HEK293T (cell line): ENCODE measurements at regions not wholly inside any gene's neighbourhood (a gene's known extent, or its start where the extent isn't known, plus 50 kb on each side); places are given as distances from the start of the nearest gene placed in this dataset.

Experiments
- ARNT ChIP-seq: fragments of 450-650 bp; IDR thresholded peaks from 2 replicates; pipeline ENCODE4 v1.6.1; 2017; ENCODE audit warnings: mild to moderate bottlenecking
- BHLHE40 ChIP-seq: fragments of 450-650 bp; IDR thresholded peaks from 2 replicates; pipeline ENCODE4 v1.6.1; 2016; ENCODE audit warnings: mild to moderate bottlenecking, moderate library complexity, borderline replicate concordance
- ELF4 ChIP-seq: fragments of 450-650 bp; IDR thresholded peaks from 2 replicates; pipeline ENCODE4 v1.6.1; 2017; ENCODE audit warnings: antibody characterized with exemption
- FOXA1 ChIP-seq: fragments of 450-650 bp; IDR thresholded peaks from 2 replicates; pipeline ENCODE4 v1.6.1; 2016; ENCODE audit warnings: mild to moderate bottlenecking
- FOXM1 ChIP-seq: fragments of 450-650 bp; IDR thresholded peaks from 2 replicates; pipeline ENCODE4 v1.6.1; 2017; ENCODE audit warnings: mild to moderate bottlenecking, borderline replicate concordance
- LEF1 ChIP-seq: fragments of 450-650 bp; IDR thresholded peaks from 2 replicates; pipeline ENCODE4 v1.6.1; 2017; ENCODE audit warnings: mild to moderate bottlenecking, borderline replicate concordance
- NFRKB ChIP-seq: fragments of 450-650 bp; IDR thresholded peaks from 2 replicates; pipeline ENCODE4 v1.6.1; 2016; ENCODE audit warnings: mild to moderate bottlenecking, moderate library complexity
- SP1 ChIP-seq: fragments of 450-650 bp; IDR thresholded peaks from 2 replicates; pipeline ENCODE4 v1.6.1; 2017
- TARDBP ChIP-seq: fragments of 450-650 bp; IDR thresholded peaks from 2 replicates; pipeline ENCODE4 v1.6.1; 2016
- ZNF384 ChIP-seq: fragments of 450-650 bp; IDR thresholded peaks from 2 replicates; pipeline ENCODE4 v1.6.1; 2016
- TF ChIP-seq, protein P1 (sequence below): fragments of 450-650 bp; IDR thresholded peaks from 2 replicates; pipeline ENCODE4 v1.6.1; 2016

DNA sequence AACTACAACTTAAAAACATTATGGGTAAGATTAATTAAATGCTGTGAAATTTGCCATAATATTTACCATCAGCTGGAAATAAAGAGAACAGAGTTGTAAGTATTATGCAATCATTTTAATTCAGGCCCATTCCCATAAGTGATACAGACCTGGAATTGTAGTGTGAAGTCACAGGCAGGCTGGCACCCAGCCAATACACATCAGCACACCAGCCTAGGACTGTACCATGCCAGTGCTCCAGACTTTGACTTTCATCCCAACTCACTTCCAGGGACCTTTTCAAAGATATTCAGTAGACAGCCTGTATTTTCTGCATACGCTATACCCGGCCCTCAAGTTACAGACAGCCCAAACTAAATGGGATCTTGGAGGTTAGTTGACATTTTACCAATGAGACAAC is 143.3 kb downstream of the TES start:
- TF ChIP-seq SP1 (no peak), TARDBP (no peak), ELF4 (no peak), FOXA1 (no peak), ARNT (no peak), FOXM1 (no peak), BHLHE40 (no peak), LEF1 (no peak), ZNF384 (no peak), NFRKB (no peak)
- TF ChIP-seq, protein P1, sequence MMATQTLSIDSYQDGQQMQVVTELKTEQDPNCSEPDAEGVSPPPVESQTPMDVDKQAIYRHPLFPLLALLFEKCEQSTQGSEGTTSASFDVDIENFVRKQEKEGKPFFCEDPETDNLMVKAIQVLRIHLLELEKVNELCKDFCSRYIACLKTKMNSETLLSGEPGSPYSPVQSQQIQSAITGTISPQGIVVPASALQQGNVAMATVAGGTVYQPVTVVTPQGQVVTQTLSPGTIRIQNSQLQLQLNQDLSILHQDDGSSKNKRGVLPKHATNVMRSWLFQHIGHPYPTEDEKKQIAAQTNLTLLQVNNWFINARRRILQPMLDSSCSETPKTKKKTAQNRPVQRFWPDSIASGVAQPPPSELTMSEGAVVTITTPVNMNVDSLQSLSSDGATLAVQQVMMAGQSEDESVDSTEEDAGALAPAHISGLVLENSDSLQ, result no peak
